EH (cell line): ENCODE measurements at regions not wholly inside any gene's neighbourhood (a gene's known extent, or its start where the extent isn't known, plus 50 kb on each side); places are given as distances from the start of the nearest gene placed in this dataset.
"Not testable (repeated sequence)": the region's sequence is repeated elsewhere in the genome, so short reads cannot be mapped to it uniquely, and the experiment has no call there.

Experiments
- DNase-seq: peaks from one replicate; pipeline ENCODE4 v3.0.0-alpha.2; 2015; ENCODE audit warnings: low read depth

DNA sequence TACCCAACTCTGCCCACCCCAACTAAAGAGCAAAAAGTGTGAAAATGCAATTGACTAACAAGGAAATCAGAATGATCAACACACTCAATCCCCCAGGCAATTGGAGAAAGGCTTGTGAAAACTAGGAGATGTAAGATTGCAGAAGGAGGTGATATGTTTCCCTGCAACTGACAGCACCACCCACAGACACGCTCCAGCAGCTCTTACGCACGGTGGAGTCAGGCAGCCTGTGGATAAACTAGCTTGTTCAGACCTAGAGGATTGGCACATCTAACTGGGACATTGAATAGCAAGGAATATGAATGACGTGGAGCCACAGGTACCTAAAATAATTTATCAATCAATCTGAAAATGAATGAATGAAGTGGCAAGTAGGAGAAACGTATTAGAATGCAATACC is 125.7 kb upstream of the MYO3A start:
- no peak for DNase-seq

DNA sequence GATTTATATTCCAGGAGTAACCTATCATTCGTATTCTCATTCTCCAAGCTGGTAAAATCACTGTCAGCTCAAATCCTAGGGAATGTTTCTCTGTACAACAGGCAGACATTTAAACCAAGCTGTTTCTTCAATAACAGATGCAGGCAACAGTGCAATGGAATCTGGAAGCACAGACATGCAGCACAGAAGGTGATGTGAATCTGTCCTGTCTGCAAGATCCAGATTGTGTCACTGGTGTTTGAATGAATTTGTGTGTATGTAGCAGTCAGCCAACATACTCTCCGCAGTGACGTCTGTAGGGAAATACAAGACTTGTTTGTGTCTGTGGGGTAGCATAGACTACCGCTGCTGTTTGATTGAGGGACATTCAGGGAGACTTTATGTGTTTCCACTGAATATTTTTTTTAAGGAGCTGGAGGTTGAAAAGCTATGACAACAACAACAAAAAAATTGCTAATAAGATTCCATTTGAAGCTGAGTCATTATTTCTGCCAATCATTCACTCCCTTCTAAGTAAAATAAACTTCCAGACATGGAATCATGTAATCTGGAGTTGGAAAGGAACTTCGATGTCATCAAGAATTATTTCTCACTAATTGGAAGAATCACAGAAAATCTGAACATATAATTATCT is 122.9 kb upstream of the MYO3A start:
- no peak for DNase-seq

DNA sequence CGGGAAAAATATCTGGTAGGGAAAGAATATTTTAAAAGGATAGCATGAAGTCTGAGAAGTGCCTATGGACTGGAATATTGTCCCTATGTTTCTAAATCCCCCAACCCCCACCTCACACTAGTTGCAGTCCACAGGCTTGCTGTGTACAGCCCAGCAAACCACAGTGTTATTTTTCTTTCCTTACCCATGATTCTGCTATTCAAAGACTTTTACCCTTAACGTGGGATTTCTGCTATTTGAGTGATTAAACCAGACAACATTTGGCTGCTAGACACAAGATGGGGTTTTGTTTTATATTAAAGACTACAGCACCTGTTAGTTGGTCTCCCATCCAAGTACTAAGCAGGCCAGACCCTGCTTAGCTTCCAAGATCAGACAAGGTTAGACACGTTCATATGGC is 120.5 kb upstream of the MYO3A start:
- no peak for DNase-seq

DNA sequence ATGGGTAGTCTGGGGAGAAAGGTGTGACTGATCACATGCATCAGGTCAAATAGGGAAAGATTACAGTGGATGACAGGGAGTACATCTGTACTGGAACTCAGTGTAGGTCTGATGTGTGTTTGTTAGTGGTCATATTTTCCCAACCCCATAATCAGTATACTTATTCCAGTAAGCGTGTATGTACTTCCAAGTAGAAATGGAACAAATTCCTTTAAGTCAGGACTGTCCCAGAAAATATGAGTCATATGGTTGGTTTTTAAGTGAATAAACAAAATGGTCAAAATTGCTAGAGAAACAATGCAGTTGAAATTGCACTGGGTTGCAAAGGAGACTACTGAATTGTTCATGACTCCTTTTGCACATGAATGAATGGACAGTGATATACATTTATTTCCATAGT is 118.8 kb upstream of the MYO3A start:
- no peak for DNase-seq

DNA sequence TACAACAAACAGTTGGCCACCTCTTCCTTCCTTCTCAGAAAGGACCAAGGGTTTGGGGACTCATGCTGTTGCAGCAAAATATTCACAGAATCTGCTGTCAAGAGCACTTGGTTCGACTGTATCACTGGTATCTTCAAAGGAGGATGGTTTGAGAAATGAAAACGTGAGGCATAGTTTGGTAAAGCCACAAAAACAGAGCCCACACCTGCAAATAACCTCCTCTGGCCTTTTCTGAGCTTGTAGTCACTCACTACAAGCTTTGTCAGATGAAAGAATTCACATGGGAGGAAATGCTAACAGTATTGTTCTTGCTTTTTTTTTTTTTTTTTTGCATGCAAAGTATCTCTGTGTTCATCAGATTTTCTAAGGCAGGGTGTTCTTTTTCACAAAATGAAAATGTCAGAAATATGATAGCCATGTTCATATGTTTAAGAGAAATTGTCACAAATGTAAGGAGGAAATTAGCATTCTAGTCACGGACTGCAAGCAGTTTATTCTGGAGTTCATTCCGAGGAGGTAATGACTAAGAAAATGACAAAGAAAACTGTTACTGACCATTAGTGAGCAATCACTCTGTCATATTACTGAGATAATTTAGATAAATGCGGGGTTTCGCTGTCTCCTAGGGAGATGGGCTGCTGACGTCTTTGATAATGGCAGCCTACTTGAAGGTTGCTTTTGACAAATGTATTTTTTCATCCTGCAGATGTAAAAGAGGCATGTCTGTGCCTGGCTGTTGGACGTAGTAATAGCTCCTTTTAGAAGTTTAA is 117.8 kb upstream of the MYO3A start:
- no peak for DNase-seq

DNA sequence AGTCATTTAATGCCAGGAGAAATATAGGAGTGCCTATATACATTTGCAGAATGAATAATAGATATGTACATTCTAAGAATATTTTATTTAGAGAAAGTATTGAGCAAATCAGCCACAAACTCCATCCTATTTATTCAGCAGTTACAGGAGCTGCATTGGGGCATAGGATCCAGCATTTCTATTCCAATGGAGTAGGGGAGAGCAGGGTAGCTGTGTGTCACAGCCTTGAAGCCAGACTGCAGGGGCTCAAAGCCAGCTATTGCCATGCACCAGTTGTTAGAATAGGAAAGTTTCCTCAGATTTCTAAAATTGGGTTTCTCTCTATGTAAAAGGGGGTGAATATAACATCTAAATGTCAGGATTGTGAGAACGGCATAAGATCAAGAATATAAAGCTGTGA is 116.8 kb upstream of the MYO3A start:
- DNase-seq = no peak

DNA sequence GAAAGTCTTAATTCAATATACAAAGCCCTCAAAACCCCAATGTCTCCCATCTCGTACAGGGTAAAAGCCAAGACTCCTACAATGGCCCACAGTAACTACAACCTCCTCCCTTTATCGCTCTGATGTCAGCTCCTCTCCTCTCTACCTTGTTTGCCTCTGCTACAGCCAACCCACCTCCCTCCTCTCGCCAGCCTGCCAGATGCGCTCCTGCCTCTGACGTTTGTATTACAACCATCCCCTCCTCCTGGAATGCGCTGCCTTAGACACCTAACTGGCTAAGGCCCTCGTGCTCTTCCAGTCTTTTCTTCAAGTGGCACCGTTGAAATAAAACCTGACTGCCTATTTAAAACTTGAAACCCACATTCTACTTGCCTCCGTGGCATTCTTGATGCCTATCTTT is 115.3 kb upstream of the MYO3A start:
- DNase-seq = no peak

DNA sequence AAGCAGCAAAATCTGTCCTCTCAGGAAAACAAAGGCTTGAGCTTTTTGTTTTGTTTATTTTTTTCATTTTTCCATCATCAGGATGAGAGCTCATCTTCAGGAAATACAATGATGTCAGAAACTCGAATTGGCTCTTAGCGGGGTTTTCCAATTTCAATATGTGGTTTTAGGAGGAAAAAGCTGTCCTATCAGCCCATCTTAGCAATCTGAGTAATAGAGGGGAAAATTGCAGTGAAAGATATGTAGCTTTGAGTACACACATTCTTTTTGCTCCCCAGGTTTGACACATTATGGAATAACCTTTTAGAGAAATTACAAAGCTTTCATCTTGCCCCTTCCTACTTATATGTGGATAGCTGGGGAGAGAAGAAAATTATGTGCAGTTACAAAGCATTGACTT is 113.6 kb upstream of the MYO3A start:
- DNase-seq = no peak

DNA sequence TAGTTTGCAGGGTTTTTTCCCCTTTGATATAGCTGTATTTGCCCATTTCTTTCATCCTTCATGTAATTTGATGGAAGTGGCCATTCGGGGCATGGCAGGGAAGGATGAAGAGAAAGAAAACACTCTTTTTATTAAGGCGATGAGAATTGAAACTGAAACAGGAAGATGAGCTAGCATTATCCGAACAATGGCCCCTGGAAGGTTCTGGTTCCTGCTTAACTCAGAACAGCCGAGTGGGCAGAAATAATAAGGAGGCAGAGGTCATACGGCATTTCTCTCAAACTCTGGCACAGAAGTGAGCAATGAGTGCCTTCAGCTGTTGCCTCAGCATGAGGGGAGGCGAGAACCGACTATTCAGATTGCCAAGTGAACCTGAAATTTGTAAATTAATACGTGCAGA is 113.2 kb upstream of the MYO3A start:
- DNase-seq = no peak

DNA sequence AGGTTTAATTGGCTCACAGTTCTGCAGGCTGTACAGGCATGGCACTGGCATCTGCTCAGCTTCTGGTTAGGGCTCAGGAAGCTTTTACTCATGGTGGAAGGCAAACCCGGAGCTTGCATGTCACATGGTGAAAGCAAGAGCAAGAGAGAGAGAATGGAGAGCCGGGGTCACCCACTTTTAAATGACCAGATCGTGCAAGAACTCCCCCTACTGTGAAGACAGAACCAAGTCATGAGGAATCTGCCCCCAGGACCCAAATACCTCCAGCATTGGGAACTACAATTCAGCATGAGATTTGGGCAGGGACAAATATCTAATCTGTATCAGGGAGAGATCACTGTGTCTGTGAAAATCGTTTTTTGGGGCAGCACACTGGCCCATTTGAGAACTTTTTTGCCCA is 110.0 kb upstream of the MYO3A start:
- DNase-seq = no peak

DNA sequence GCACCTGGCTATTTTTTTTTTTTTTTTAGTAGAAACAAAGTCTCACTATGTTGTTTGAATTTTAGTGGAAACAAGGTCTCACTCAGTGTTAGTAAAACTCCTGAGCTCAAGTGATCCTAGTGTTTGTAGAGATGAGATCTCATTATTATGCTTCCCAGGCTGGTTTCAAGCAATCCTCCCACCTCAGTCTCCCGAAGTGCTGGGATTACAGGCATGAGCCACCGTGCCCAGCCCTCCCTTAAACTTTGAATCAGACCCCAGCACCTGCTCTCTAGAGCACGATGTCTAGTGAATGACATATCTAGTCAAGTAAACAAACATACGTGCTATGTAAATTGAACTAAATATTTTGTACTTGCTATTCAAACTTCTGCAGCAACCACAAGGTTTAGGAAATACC is 105.6 kb upstream of the MYO3A start:
- no peak for DNase-seq

DNA sequence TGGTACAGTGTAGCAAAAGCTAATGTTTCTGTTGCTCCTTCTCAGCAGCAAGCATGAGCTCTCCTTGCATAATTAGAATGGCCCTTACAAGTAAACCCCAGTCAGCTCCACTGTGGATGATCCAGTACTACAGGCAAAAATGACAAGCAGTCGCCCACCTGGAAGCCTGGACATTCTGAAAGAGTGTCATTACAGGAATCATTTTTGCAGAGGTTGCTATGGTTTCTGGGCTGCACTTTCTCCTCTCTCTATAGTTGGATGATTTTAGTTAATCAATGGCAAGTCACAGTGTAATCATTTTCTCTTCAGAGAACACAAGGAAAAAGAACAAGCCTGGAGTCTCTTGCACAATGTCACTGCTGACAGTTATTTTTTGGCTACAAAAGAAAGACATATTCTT is 102.9 kb upstream of the MYO3A start:
- no peak for DNase-seq

DNA sequence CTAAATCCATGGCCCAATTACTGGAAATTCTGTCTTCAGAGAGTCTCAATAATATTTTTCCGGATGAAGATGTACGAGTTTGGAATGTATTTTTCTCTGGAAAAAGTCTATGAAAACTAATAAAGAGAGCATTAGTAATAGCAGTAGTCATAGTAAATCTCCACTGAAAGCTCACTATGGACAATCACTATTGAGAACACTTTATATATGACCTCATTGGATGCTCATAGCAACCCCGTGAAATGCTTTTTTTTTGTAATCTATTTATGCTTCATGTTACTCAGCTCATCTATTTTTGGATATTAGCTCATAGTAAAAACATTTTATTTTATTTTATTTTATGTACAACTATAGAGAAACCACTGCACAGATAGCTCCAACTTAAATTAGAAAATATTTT is 94.3 kb upstream of the MYO3A start:
- DNase-seq = no peak

DNA sequence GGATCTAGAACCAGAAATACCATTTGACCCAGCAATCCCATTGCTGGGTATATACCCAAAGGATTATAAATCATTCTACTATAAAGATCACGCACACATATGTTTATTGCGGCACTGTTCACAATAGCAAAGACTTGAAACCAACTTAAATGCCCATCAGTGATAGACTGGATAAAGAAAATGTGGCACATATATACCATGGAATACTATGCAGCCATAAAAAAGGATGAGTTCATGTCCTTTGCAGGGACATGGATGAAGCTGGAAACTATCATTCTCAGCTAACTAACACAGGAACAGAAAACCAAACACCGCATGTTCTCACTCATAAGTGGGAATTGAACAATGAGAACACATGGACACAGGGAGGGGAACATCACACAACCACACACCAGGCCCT is 93.2 kb upstream of the MYO3A start:
- DNase-seq = not testable (repeated sequence)

DNA sequence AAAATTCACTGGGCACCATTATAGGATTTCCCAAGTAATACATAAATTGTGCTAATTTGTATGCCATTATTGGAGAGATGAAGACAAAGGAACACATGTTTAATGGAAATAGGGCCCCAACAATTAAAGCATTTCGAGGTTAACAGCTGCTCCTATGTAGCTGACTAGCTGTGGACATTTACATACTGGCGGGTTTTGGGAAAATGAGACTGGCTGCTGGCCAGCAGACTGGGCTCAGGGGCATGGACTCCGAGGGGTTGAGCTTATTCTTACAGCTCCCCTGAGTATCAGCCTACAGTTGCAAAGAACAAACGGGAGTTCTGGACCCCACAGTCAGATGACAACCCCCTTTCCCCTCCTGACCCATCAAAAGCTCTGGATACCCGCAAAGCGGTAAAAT is 91.9 kb upstream of the MYO3A start:
- no peak for DNase-seq

DNA sequence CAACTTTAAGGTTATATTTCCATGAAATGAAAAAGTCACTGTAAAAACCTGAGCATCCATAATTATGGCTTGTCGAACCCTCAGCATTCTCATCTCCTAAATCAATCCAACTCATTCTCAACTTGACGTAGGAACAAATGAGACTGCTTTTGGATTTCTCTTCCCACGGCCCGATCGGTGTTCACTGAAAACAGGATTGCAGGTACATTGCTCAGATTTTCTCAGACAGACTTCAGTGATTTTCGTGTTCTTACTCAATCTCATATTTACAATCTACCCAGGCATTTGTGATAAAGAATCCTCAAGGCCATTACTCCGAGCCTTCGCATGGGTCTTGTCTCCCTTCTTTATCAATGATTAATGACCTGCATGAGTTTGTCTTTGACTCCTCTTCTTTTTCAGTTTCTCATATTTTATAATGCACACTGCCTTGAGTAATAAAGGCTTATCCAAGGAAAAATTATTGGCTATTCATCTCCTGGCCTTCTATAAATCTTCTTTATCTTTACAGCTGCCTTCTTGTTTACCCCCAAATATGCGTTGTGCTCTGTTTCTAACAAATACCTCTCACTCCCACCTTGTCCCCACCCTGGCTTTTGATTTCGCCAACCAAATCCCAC is 90.4 kb upstream of the MYO3A start:
- DNase-seq = no peak

DNA sequence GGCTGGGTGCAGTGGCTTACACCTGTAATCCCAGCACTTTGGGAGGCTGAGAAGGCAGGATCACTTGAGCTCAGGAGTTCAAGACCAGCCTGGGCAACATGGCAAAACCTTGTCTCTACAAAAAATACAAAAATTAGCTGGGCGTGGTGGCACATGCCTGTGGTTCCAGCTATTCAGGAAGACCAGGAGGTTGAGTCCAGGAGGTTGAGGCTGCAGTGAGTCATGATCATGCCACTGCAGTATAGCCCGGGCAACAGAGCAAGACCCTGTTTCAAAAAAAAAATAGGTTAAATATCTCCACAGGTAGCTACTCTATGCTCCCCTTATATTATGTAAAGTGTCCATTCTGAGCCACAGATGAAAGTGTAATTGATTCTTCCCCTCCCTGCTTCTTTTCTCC is 89.3 kb upstream of the MYO3A start:
- not testable (repeated sequence) for DNase-seq

DNA sequence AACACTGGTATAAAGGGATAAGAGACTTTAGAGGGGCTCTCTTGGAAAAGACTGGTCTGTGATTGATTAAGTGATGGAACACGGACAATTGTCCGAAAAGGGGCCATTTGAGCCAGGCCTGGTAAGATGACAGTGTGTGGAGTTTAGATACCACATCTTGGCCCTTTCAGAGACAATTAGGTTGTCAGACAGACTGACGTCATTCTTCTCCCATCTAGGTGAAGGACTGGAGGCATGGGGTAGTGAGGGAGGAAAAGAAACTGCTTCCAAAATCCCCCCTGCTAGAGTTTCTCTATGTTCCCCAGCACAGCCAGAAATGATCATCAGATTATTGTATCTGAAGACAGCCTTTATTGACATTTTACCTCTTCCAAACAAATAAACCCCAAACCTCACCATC is 84.8 kb upstream of the MYO3A start:
- DNase-seq = no peak

DNA sequence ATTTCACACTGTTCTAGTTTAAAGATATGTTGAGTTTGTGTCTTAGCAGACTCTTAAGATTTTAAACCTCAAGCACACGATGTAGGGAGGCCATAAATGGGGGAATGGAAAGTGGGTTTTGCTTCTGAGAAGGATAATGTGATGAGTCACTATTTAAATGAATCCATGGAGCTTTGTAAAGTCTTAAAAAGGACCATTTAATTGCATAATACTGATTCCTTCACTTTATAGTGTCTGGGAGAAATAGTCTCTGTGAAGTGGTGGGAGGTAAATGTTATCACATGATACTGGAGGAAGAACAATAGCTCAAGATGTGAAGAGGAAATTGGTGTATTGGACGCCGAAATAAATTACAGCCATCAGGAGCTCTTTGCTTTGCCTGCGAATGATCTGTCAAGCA is 84.0 kb upstream of the MYO3A start:
- DNase-seq = no peak

DNA sequence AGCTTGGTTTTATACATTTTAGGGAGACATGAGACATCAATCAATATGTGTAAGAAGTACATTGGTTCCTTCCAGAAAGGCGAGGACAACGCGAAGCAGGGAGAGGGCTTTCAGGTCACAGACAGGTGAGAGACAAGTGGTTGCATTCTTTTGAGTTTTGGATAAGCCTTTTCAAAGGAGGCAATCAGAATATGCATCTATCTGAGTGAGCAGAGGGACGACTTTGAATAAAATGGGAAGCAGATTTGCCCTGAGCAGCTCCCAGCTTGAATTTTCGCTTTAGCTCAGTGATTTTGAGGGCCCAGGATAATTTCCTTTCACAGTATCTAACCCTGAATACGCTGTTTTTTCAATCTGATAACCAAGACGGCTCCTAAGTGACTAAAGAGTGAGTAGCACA is 82.5 kb upstream of the MYO3A start:
- no peak for DNase-seq

DNA sequence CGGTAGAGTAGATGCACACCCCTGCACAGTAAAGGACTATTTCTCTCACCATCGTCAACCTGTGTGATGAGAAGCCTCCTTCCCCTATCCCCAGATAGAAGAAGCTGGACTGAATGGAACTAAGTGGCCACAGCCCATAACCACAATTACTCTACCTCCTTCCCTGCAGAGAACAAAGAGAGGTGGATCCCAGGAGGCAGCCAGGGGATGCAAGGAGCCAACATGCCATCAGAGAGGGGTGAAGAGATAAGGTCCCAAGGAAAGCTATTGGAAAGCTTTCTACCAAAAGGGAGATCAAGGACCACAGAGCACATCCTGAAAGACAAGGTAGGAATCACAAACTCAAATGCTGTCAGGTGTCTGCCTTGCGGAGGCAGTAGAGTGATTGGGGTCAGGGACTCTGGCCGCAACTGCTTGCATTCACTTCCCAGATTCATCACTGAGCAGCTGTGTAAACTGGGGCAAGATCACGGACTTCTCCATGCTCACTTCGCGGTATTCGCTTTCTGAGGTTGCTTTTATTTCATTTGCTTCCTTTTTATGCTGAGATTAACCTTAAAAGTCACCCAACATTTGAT is 81.6 kb upstream of the MYO3A start:
- no peak for DNase-seq

DNA sequence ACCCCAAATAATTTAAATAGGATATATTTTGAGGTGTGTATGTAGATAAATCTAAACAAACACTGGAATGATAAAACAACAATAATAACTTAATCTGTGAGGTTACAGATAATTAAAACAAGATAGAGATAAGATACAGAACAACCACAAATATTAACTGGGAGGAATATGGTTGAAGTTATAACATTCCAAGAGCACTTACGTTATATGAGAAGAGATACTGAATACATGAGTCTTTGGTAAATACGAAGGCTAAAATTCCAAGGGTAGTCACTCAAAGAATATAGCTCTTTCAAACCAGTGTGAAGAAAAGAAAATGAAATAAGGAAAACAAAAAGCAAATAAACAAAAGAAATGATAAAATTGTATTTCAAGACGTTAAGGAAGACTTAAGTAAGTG is 76.0 kb upstream of the MYO3A start:
- DNase-seq = no peak

DNA sequence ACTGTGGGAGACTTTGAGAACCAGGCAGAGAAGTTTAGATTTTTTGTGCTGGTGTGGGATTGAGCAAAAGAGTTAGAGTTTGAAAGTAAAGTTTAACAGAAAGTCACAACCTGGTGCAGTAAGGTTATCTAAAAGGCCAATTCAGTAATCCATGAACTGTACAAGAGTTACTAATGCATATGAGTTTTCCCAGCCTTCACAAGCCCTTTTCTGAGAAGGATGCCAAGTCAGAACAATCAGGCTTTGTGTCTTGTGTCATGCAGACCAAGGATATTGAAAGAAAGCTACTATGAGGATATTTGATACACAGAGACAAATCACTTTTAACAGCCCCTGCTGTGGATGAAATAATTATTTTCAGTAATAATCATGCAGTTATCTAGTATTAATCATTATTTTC is 68.8 kb upstream of the MYO3A start:
- DNase-seq = no peak
